OCI-LY3 (cell line): ENCODE measurements at regions not wholly inside any gene's neighbourhood (a gene's known extent, or its start where the extent isn't known, plus 50 kb on each side); places are given as distances from the start of the nearest gene placed in this dataset.

ENCODE experiments used
- H2AFZ ChIP-seq: fragments of 200-600, 300-600 bp; shearing (Covaris generic); 2 replicates; pipeline ENCODE4 v1.6.0; 2014; ENCODE audit warnings: antibody characterized with exemption, low read depth, low read length
- H3K27ac ChIP-seq: fragments of 200-600, 300-600 bp; sonication (generic); 2 replicates; pipeline ENCODE4 v1.5.1; 2014; ENCODE audit warnings: mild to moderate bottlenecking, low read length, moderate library complexity, mixed read lengths
- H3K27me3 ChIP-seq: fragments of 200-600, 300-600 bp; sonication (generic); 2 replicates; pipeline ENCODE4 v1.6.1; 2014; ENCODE audit warnings: low read depth, low read length, mixed read lengths
- H3K36me3 ChIP-seq: fragments of 200-600, 300-600 bp; sonication (generic); replicated peaks from 2 replicates; pipeline ENCODE3; 2014; ENCODE audit warnings: low read depth, low read length, mixed read lengths
- H3K4me1 ChIP-seq: fragments of 300-600, 200-600 bp; sonication (generic); 2 replicates; pipeline ENCODE4 v1.6.1; 2014; ENCODE audit warnings: low read length, mixed read lengths
- H3K4me2 ChIP-seq: fragments of 200-600, 300-600 bp; sonication (generic); 2 replicates; pipeline ENCODE4 v1.6.1; 2014; ENCODE audit warnings: low read length, mixed read lengths
- H3K4me3 ChIP-seq: fragments of 300-600, 200-600 bp; sonication (generic); 2 replicates; pipeline ENCODE4 v1.5.1; 2014; ENCODE audit warnings: antibody characterized with exemption, mild to moderate bottlenecking, low read length, moderate library complexity
- H3K79me2 ChIP-seq: fragments of 300-600, 200-600 bp; shearing (Covaris generic); 2 replicates; pipeline ENCODE4 v1.6.1; 2014; ENCODE audit warnings: mild to moderate bottlenecking, low read length, mixed read lengths
- H3K9ac ChIP-seq: fragments of 300-600, 200-600 bp; shearing (Covaris generic); 2 replicates; pipeline ENCODE4 v1.6.0; 2014; ENCODE audit warnings: mild to moderate bottlenecking, low read length, moderate library complexity
- H3K9me3 ChIP-seq: fragments of 200-600, 300-600 bp; shearing (Covaris generic); 2 replicates; pipeline ENCODE4 v1.6.1; 2014; ENCODE audit warnings: low read length, mixed read lengths; ENCODE audit not compliant: insufficient read depth
- H4K20me1 ChIP-seq: fragments of 200-600, 300-600 bp; sonication (generic); 2 replicates; pipeline ENCODE4 v1.6.1; 2016; ENCODE audit warnings: low read length, mixed read lengths; ENCODE audit not compliant: insufficient read depth
- EZH2phosphoT487 ChIP-seq: fragments of 200-600 bp; shearing (Covaris generic); IDR thresholded peaks from 2 replicates; pipeline ENCODE4 v1.6.1; 2018; ENCODE audit warnings: antibody characterized with exemption, mixed run types, low read depth
- TF ChIP-seq, protein P1 (sequence below): fragments of 200-600, 300-600 bp; sonication (generic); IDR thresholded peaks from 2 replicates; pipeline ENCODE4 v1.5.1; 2014; ENCODE audit warnings: antibody characterized with exemption, low read length, low read depth

DNA sequence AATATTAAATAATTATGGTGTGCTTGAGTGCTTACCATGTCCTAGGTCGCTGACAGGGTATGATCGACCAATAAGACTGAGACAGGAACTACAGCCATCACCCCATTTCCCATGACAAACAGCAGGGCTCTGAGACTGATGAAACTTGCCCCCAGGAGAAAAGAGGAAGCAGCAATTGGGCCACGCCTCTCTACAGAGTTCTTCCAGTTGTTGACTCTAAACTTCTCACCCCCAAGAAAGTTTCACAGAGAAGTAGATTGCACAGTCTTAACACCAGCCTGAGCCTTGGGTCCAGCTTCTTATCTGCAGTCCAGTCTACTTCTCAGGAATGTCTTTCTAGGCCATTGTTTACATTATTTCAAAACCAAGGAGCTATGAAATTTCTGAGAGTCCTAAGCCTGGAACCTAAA is 182.2 kb upstream of the ANKRD55 start:
- H3K4me3 ChIP-seq, result peak overlapping the region; percentile 70
- H3K9me3 ChIP-seq, result peaks cover 14% of the 10 kb centered on the region; the same call in 1 of the 2 replicates
- H3K27ac ChIP-seq, result peak overlapping the region; percentile 87
- H3K4me2 ChIP-seq, result peak overlapping the region; percentile 79
- H3K27me3 ChIP-seq, result no peaks in the 10 kb centered on the region
- peak overlapping the region; percentile 74 for H3K9ac ChIP-seq
- TF ChIP-seq, protein P1, sequence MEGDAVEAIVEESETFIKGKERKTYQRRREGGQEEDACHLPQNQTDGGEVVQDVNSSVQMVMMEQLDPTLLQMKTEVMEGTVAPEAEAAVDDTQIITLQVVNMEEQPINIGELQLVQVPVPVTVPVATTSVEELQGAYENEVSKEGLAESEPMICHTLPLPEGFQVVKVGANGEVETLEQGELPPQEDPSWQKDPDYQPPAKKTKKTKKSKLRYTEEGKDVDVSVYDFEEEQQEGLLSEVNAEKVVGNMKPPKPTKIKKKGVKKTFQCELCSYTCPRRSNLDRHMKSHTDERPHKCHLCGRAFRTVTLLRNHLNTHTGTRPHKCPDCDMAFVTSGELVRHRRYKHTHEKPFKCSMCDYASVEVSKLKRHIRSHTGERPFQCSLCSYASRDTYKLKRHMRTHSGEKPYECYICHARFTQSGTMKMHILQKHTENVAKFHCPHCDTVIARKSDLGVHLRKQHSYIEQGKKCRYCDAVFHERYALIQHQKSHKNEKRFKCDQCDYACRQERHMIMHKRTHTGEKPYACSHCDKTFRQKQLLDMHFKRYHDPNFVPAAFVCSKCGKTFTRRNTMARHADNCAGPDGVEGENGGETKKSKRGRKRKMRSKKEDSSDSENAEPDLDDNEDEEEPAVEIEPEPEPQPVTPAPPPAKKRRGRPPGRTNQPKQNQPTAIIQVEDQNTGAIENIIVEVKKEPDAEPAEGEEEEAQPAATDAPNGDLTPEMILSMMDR, result no peak
- no peak for TF ChIP-seq EZH2phosphoT487
- no peaks in the 10 kb centered on the region for H4K20me1 ChIP-seq
- H3K79me2 ChIP-seq, result no peaks in the 10 kb centered on the region
- H3K36me3 ChIP-seq, result peaks cover 19% of the 10 kb centered on the region
- peaks cover 55% of the 10 kb centered on the region for H3K4me1 ChIP-seq
- H2AFZ ChIP-seq, result peak overlapping the region; percentile 56; the same call in 1 of the 2 replicates

DNA sequence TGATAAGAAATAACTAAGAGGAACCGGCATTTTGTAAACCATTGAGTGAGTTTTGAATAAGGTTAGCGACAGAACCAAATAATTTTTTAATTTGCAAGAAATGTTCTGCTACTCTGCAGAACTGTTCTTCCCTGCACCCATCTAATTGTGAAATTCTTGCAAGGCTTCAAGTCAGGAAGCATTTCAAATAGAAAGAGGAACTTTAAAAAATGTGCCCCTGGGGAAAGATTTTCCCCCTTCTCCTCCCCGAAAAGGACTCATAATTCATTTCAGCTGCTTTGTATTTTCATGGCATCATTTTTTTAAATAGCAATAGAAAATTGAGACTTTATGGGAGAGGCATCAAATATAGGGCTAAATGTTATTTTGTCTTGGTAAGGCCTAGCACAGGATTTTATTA is 180.9 kb upstream of the ANKRD55 start:
- Histone ChIP-seq H3K4me3 (peak overlapping the region; percentile 70), H3K4me1 (peaks cover 55% of the 10 kb centered on the region), H3K27me3 (no peaks in the 10 kb centered on the region), H3K4me2 (peak overlapping the region; percentile 79), H3K36me3 (peaks cover 13% of the 10 kb centered on the region), H3K27ac (peak overlapping the region; percentile 87), H3K9me3 (peaks cover 10% of the 10 kb centered on the region; the same call in 1 of the 2 replicates), H3K79me2 (no peaks in the 10 kb centered on the region), H4K20me1 (no peaks in the 10 kb centered on the region), H3K9ac (peak overlapping the region; percentile 74), H2AFZ (no peak overlapping the region)
- TF ChIP-seq EZH2phosphoT487, result no peak
- TF ChIP-seq, protein P1, result no peak

DNA sequence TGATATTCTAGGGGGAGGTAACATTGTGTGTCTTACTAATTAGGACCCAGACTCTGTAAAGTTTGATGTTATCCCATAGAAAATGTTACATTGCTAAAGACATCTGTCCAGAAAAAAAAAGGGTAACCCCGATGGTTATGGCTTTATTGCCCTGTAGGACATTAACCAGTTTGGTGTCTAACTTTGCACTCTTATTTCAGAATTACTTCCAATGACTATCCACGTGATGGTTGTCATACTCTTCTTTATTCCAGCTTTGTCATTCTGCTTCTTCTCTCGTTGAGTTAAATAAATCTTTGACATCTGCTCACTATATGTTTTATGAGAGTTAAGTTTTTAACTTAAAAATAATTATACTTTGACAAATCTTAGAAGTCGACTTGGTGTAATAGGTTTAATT is 180.4 kb upstream of the ANKRD55 start:
- H3K79me2 ChIP-seq, result no peaks in the 10 kb centered on the region
- H3K27ac ChIP-seq, result peak overlapping the region; percentile 87
- peaks cover 10% of the 10 kb centered on the region; the same call in 1 of the 2 replicates for H3K9me3 ChIP-seq
- H3K4me3 ChIP-seq, result peak overlapping the region; percentile 70
- peaks cover 55% of the 10 kb centered on the region for H3K4me1 ChIP-seq
- TF ChIP-seq, protein P1, result no peak
- no peak for TF ChIP-seq EZH2phosphoT487
- peaks cover 11% of the 10 kb centered on the region for H3K36me3 ChIP-seq
- peak overlapping the region; percentile 48 for H3K9ac ChIP-seq
- H2AFZ ChIP-seq, result no peak overlapping the region
- no peaks in the 10 kb centered on the region for H3K27me3 ChIP-seq
- H3K4me2 ChIP-seq, result peak overlapping the region; percentile 79
- no peaks in the 10 kb centered on the region for H4K20me1 ChIP-seq

DNA sequence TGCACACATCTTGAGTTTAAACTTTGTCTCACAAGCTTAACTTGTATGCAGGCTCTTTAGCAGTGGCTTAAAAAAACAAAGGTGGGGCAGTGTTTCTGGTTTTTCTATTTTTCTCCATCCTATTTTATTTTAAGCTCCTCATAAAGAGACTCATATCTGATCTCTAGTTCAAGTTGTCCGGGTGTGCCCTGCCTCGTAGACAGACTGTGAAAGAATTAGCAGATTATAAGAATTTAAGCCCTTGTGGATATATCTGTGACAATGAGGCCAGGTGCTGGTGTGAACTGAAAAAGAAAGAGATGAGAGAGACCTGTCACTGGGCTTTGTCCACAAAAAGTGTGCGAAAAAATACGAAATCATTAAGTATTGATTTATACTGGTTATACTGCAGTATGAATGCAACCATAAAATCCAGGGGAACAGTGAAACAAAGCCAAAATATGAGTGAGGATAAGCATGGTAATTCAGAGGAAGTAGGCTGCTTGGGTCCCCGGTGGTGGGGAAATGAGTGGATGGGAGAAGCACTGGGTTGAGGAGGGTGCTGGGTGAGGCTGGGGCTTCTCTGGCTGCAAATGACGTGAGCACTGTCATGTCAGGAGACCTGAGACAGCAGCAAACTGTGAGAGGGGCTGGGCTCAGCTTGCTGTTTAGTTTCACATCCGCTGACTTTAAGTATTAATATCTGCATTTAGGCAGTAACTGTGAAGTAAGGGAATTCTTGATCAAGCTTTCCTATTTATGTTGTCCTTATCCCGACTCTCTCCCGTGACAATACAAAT is 179.7 kb upstream of the ANKRD55 start:
- peak overlapping the region; percentile 79 for H3K4me2 ChIP-seq
- peaks cover 7% of the 10 kb centered on the region for H3K36me3 ChIP-seq
- no peaks in the 10 kb centered on the region for H3K27me3 ChIP-seq
- H3K9ac ChIP-seq, result peak overlapping the region; percentile 52
- H3K27ac ChIP-seq, result peak overlapping the region; percentile 87
- TF ChIP-seq, protein P1, result no peak
- H3K9me3 ChIP-seq, result peaks cover 5% of the 10 kb centered on the region; the same call in 1 of the 2 replicates
- no peaks in the 10 kb centered on the region for H3K79me2 ChIP-seq
- peaks cover 50% of the 10 kb centered on the region for H3K4me1 ChIP-seq
- peak overlapping the region; percentile 70 for H3K4me3 ChIP-seq
- no peaks in the 10 kb centered on the region for H4K20me1 ChIP-seq
- no peak overlapping the region for H2AFZ ChIP-seq
